ENCODE measurements at regions not wholly inside any gene's neighbourhood (a gene's known extent, or its start where the extent isn't known, plus 50 kb on each side); places are given as distances from the start of the nearest gene placed in this dataset.

GRCh38 chr4:179124957-179125356, 1682.7 kb upstream of the AGA start:
- no peak overlapping the region for H2BK15ac ChIP-seq (ENCODE audit: low read length)
- H3K79me1 ChIP-seq (ENCODE audit: low read depth, low read length): no peaks in the 10 kb centered on the region
- H4K8ac ChIP-seq (ENCODE audit: low read depth, low read length): no peak overlapping the region
- WGBS, 2 donors (ENCODE audit: extremely low coverage in 2 of 2, insufficient read length in 2 of 2, insufficient replicate concordance in 1 of 2): no CpG with 5 or more reads among the region's 1 CpG
- no peak overlapping the region for H2BK12ac ChIP-seq (ENCODE audit: low read length)
- H2BK120ac ChIP-seq (ENCODE audit: low read depth, low read length): no peak overlapping the region
- H3K23ac ChIP-seq (ENCODE audit: low read depth, low read length, poor library complexity): no peak overlapping the region
- H3K4me3 ChIP-seq (ENCODE audit: low read length in 2 of 2): no peak overlapping the region
- no peak overlapping the region for H3K4me2 ChIP-seq (ENCODE audit: insufficient read depth, low read length, poor library complexity, severe bottlenecking)
- H3K14ac ChIP-seq (ENCODE audit: low read length): no peak overlapping the region
- H2AFZ ChIP-seq (ENCODE audit: low read length): peak overlapping the region; percentile 9
- no peak overlapping the region for H2BK5ac ChIP-seq (ENCODE audit: low read length)
- no peak overlapping the region for H4K91ac ChIP-seq (ENCODE audit: low read depth, low read length, poor library complexity)
- H3K4me1 ChIP-seq (ENCODE audit: control insufficient read depth in 2 of 2, insufficient read depth in 1 of 2, low read depth in 1 of 2, low read length in 2 of 2): peaks cover 2 to 4% of the 10 kb centered on the region in 2 donors
- H3K18ac ChIP-seq (ENCODE audit: low read length): no peak overlapping the region
- no peak overlapping the region for H2AK5ac ChIP-seq (ENCODE audit: low read depth, low read length)
- no peaks in the 10 kb centered on the region for H3K9me3 ChIP-seq (replicated peaks in 1 of 2; ENCODE audit: control insufficient read depth in 2 of 2, insufficient read depth in 1 of 2, low read depth in 1 of 2, low read length in 2 of 2)
- H3K27me3 ChIP-seq (ENCODE audit: control insufficient read depth in 3 of 3, insufficient read depth in 3 of 3, low read depth in 1 of 3, low read length in 3 of 3): no peaks in the 10 kb centered on the region
- H3K9ac ChIP-seq (ENCODE audit: low read depth, low read length, poor library complexity): no peak overlapping the region
- H3K36me3 ChIP-seq (replicated peaks in 1 of 2; ENCODE audit: control insufficient read depth in 2 of 2, insufficient read depth in 2 of 2, low read length in 2 of 2): no peaks in the 10 kb centered on the region
- H3K27ac ChIP-seq (replicated peaks; ENCODE audit: low read length): no peak overlapping the region
- H3K4ac ChIP-seq (ENCODE audit: low read length): no peak overlapping the region
- peak; percentile 5 for DNase-seq (ENCODE audit: low spot score)

DNA sequence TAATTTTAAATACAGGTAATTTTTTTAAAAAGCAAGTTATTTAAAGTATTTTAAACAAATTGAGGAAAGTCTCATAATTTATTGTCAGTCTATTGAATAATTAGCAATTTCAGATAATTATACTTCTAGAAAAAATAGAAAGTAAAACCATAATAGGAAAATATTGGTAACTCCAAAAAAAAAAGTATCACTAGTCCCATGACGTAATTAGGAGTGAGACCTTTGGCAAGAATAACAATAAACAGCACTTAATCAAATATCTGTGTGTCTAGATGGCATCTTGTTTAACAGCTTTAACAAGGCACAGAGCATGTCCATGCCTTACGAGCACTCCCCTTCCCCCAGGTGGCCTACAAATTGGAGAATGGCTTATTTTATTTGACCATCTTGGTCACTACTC, 1683.6 kb upstream of the AGA start:
- DNase-seq (ENCODE audit: low spot score): no peak
- Histone ChIP-seq H3K27ac (replicated peaks; ENCODE audit: low read length) (no peak overlapping the region), H3K4me1 (ENCODE audit: control insufficient read depth in 2 of 2, insufficient read depth in 1 of 2, low read depth in 1 of 2, low read length in 2 of 2) (peaks cover 2 to 4% of the 10 kb centered on the region in 2 donors), H2BK15ac (ENCODE audit: low read length) (no peak overlapping the region), H3K23ac (ENCODE audit: low read depth, low read length, poor library complexity) (no peak overlapping the region), H2BK120ac (ENCODE audit: low read depth, low read length) (no peak overlapping the region), H4K8ac (ENCODE audit: low read depth, low read length) (no peak overlapping the region), H2AFZ (ENCODE audit: low read length) (no peak overlapping the region), H2BK5ac (ENCODE audit: low read length) (no peak overlapping the region), H2BK12ac (ENCODE audit: low read length) (no peak overlapping the region), H3K18ac (ENCODE audit: low read length) (no peak overlapping the region), H3K9me3 (replicated peaks in 1 of 2; ENCODE audit: control insufficient read depth in 2 of 2, insufficient read depth in 1 of 2, low read depth in 1 of 2, low read length in 2 of 2) (no peaks in the 10 kb centered on the region), H3K4me3 (ENCODE audit: low read length in 2 of 2) (no peak overlapping the region), H3K27me3 (ENCODE audit: control insufficient read depth in 3 of 3, insufficient read depth in 3 of 3, low read depth in 1 of 3, low read length in 3 of 3) (no peaks in the 10 kb centered on the region), H3K36me3 (replicated peaks in 1 of 2; ENCODE audit: control insufficient read depth in 2 of 2, insufficient read depth in 2 of 2, low read length in 2 of 2) (no peaks in the 10 kb centered on the region), H3K79me1 (ENCODE audit: low read depth, low read length) (no peaks in the 10 kb centered on the region), H4K91ac (ENCODE audit: low read depth, low read length, poor library complexity) (no peak overlapping the region), H2AK5ac (ENCODE audit: low read depth, low read length) (no peak overlapping the region), H3K14ac (ENCODE audit: low read length) (no peak overlapping the region), H3K4ac (ENCODE audit: low read length) (no peak overlapping the region), H3K9ac (ENCODE audit: low read depth, low read length, poor library complexity) (no peak overlapping the region), H3K4me2 (ENCODE audit: insufficient read depth, low read length, poor library complexity, severe bottlenecking) (no peak overlapping the region)
- WGBS, 2 donors (ENCODE audit: extremely low coverage in 2 of 2, insufficient read length in 2 of 2, insufficient replicate concordance in 1 of 2): no CpG with 5 or more reads among the region's 2 CpGs

DNA sequence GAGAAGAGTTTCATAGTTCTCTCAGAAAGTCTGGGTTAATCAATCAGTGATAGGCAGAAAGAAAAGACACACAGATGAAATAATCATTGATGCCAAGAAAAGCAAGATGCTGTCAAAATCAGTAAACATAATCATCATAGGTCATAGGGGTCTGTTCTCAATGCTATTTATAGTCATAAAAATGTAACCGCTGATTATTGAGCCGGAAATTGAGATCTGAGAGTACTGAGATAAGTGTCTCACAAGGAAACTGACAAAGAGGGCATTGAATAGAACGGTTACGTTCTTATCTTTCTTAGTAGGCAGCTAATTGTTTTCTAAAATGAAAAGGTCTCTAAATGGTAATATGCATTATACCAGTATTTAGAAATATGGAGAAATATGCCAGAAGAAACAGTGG, 1686.1 kb upstream of the AGA start:
- H4K8ac ChIP-seq (ENCODE audit: low read depth, low read length): no peak overlapping the region
- H3K27me3 ChIP-seq (ENCODE audit: control insufficient read depth in 3 of 3, insufficient read depth in 3 of 3, low read depth in 1 of 3, low read length in 3 of 3): no peaks in the 10 kb centered on the region
- no peak overlapping the region for H4K91ac ChIP-seq (ENCODE audit: low read depth, low read length, poor library complexity)
- H2BK120ac ChIP-seq (ENCODE audit: low read depth, low read length): no peak overlapping the region
- no peak overlapping the region for H3K23ac ChIP-seq (ENCODE audit: low read depth, low read length, poor library complexity)
- H3K79me1 ChIP-seq (ENCODE audit: low read depth, low read length): no peaks in the 10 kb centered on the region
- H3K4ac ChIP-seq (ENCODE audit: low read length): no peak overlapping the region
- no peak overlapping the region for H3K27ac ChIP-seq (replicated peaks; ENCODE audit: low read length)
- H2BK5ac ChIP-seq (ENCODE audit: low read length): no peak overlapping the region
- no peak overlapping the region for H3K14ac ChIP-seq (ENCODE audit: low read length)
- no peak overlapping the region for H2AFZ ChIP-seq (ENCODE audit: low read length)
- H2AK5ac ChIP-seq (ENCODE audit: low read depth, low read length): no peak overlapping the region
- no peak overlapping the region for H3K4me2 ChIP-seq (ENCODE audit: insufficient read depth, low read length, poor library complexity, severe bottlenecking)
- no CpG with 5 or more reads among the region's 4 CpGs for WGBS, 2 donors (ENCODE audit: extremely low coverage in 2 of 2, insufficient read length in 2 of 2, insufficient replicate concordance in 1 of 2)
- no peak for DNase-seq (ENCODE audit: low spot score)
- no peaks in the 10 kb centered on the region for H3K36me3 ChIP-seq (replicated peaks in 1 of 2; ENCODE audit: control insufficient read depth in 2 of 2, insufficient read depth in 2 of 2, low read length in 2 of 2)
- no peak overlapping the region for H2BK15ac ChIP-seq (ENCODE audit: low read length)
- H3K4me1 ChIP-seq (ENCODE audit: control insufficient read depth in 2 of 2, insufficient read depth in 1 of 2, low read depth in 1 of 2, low read length in 2 of 2): peaks cover 2 to 4% of the 10 kb centered on the region in 2 donors
- H3K18ac ChIP-seq (ENCODE audit: low read length): no peak overlapping the region
- H2BK12ac ChIP-seq (ENCODE audit: low read length): no peak overlapping the region
- H3K9ac ChIP-seq (ENCODE audit: low read depth, low read length, poor library complexity): no peak overlapping the region
- H3K4me3 ChIP-seq (ENCODE audit: low read length in 2 of 2): no peak overlapping the region
- H3K9me3 ChIP-seq (replicated peaks in 1 of 2; ENCODE audit: control insufficient read depth in 2 of 2, insufficient read depth in 1 of 2, low read depth in 1 of 2, low read length in 2 of 2): no peaks in the 10 kb centered on the region

DNA sequence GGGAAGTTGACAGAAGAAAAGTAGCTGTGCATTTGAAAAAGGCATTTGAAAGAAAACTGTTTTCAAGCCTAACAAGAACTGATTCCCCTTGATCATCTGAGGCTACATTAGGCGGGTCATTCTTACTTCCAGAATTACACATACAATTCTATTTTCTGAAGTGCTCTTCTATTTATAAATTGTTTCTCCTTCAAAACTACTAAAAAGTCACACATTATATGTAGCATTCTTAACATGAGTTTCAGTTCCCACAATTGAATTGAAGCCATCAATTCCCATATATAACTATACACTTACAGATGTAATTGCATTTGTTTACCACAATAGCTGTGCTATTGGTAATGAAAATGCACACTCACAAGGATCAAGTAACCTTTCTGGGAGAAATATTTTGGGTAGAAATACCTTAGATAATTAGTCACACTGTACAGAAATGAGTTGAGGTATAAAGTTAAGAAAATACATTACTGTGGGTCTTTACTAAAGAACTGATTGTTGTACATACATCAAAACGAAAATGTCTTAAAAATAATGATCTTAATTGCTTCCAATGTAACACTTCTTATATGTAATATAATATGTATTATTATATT, 1688.0 kb upstream of the AGA start:
- H3K23ac ChIP-seq (ENCODE audit: low read depth, low read length, poor library complexity): no peak overlapping the region

More for the DNA sequence above, 1688.0 kb upstream of the AGA start:
- Histone ChIP-seq H4K8ac (ENCODE audit: low read depth, low read length) (no peak overlapping the region), H3K9ac (ENCODE audit: low read depth, low read length, poor library complexity) (no peak overlapping the region), H3K4ac (ENCODE audit: low read length) (no peak overlapping the region), H3K27me3 (ENCODE audit: control insufficient read depth in 3 of 3, insufficient read depth in 3 of 3, low read depth in 1 of 3, low read length in 3 of 3) (no peaks in the 10 kb centered on the region), H2BK5ac (ENCODE audit: low read length) (no peak overlapping the region), H3K14ac (ENCODE audit: low read length) (no peak overlapping the region), H3K79me1 (ENCODE audit: low read depth, low read length) (no peaks in the 10 kb centered on the region), H3K4me2 (ENCODE audit: insufficient read depth, low read length, poor library complexity, severe bottlenecking) (no peak overlapping the region), H2AFZ (ENCODE audit: low read length) (no peak overlapping the region), H3K36me3 (replicated peaks in 1 of 2; ENCODE audit: control insufficient read depth in 2 of 2, insufficient read depth in 2 of 2, low read length in 2 of 2) (no peaks in the 10 kb centered on the region), H2BK12ac (ENCODE audit: low read length) (no peak overlapping the region), H3K27ac (replicated peaks; ENCODE audit: low read length) (no peak overlapping the region), H3K18ac (ENCODE audit: low read length) (no peak overlapping the region), H2BK120ac (ENCODE audit: low read depth, low read length) (no peak overlapping the region), H3K4me3 (ENCODE audit: low read length in 2 of 2) (no peak overlapping the region), H3K9me3 (replicated peaks in 1 of 2; ENCODE audit: control insufficient read depth in 2 of 2, insufficient read depth in 1 of 2, low read depth in 1 of 2, low read length in 2 of 2) (no peaks in the 10 kb centered on the region), H3K4me1 (ENCODE audit: control insufficient read depth in 2 of 2, insufficient read depth in 1 of 2, low read depth in 1 of 2, low read length in 2 of 2) (peaks cover under 1 to 2% of the 10 kb centered on the region in 2 donors), H2BK15ac (ENCODE audit: low read length) (no peak overlapping the region), H2AK5ac (ENCODE audit: low read depth, low read length) (no peak overlapping the region), H4K91ac (ENCODE audit: low read depth, low read length, poor library complexity) (no peak overlapping the region)
- DNase-seq (ENCODE audit: low spot score): no peak
- no CpG with 5 or more reads among the region's 2 CpGs for WGBS, 2 donors (ENCODE audit: extremely low coverage in 2 of 2, insufficient read length in 2 of 2, insufficient replicate concordance in 1 of 2)

All from neuronal stem cell (in vitro differentiated cells).